ENCODE measurements at regions not wholly inside any gene's neighbourhood (a gene's known extent, or its start where the extent isn't known, plus 50 kb on each side); places are given as distances from the start of the nearest gene placed in this dataset.

GRCh38 chr4:24196785-24197184 lies 306.9 kb upstream of the PPARGC1A start:
- ATAC-seq: no peak
- TF ChIP-seq CSRNP3 (CRISPR knock-in tag; IDR thresholded peaks at IDR 0.05): no peak
- no peak for TF ChIP-seq POU6F1 (CRISPR knock-in tag; IDR thresholded peaks at IDR 0.05; ENCODE audit: borderline replicate concordance, low read depth)
- TF ChIP-seq TCF4 (CRISPR knock-in tag; IDR thresholded peaks at IDR 0.05; ENCODE audit: borderline replicate concordance): no peak
- no peak for TF ChIP-seq CSDC2 (CRISPR knock-in tag; IDR thresholded peaks at IDR 0.05)
- TF ChIP-seq PATZ1 (CRISPR knock-in tag; IDR thresholded peaks at IDR 0.05; ENCODE audit: borderline replicate concordance): no peak
- TF ChIP-seq RARB (CRISPR knock-in tag; IDR thresholded peaks at IDR 0.05): no peak
- no peak for TF ChIP-seq ZNF565 (CRISPR knock-in tag; conservative IDR thresholded peaks at IDR 0.05; ENCODE audit: low read depth)
- no peak for TF ChIP-seq CREB5 (CRISPR knock-in tag; IDR thresholded peaks at IDR 0.05; ENCODE audit: low read depth)
- no peak for TF ChIP-seq ESRRG (CRISPR knock-in tag; IDR thresholded peaks at IDR 0.05)

GRCh38 chr4:24195991-24196736 lies 306.3 kb upstream of the PPARGC1A start:
- no peak for TF ChIP-seq CREB5 (CRISPR knock-in tag; IDR thresholded peaks at IDR 0.05; ENCODE audit: low read depth)
- TF ChIP-seq CSRNP3 (CRISPR knock-in tag; IDR thresholded peaks at IDR 0.05): no peak
- TF ChIP-seq ISL1 (CRISPR knock-in tag; IDR thresholded peaks at IDR 0.05): no peak
- TF ChIP-seq SNAI2 (CRISPR knock-in tag; IDR thresholded peaks at IDR 0.05): no peak
- no peak for ATAC-seq

GRCh38 chr4:24192018-24192641 lies 302.3 kb upstream of the PPARGC1A start:
- no peak for ATAC-seq
- TF ChIP-seq RARB (CRISPR knock-in tag; IDR thresholded peaks at IDR 0.05) (no peak), GLIS3 (CRISPR knock-in tag; IDR thresholded peaks at IDR 0.05) (no peak), OSR1 (CRISPR knock-in tag; IDR thresholded peaks at IDR 0.05) (no peak), ZC3H10 (CRISPR knock-in tag; IDR thresholded peaks at IDR 0.05) (no peak), ZFP3 (CRISPR knock-in tag; IDR thresholded peaks at IDR 0.05) (no peak), ZFP30 (CRISPR knock-in tag; IDR thresholded peaks at IDR 0.05) (no peak), PATZ1 (CRISPR knock-in tag; IDR thresholded peaks at IDR 0.05; ENCODE audit: borderline replicate concordance) (no peak), TSHZ2 (CRISPR knock-in tag; IDR thresholded peaks at IDR 0.05) (no peak), TCF4 (CRISPR knock-in tag; IDR thresholded peaks at IDR 0.05; ENCODE audit: borderline replicate concordance) (no peak), ZNF565 (CRISPR knock-in tag; conservative IDR thresholded peaks at IDR 0.05; ENCODE audit: low read depth) (no peak), ISL1 (CRISPR knock-in tag; IDR thresholded peaks at IDR 0.05) (no peak), CREB5 (CRISPR knock-in tag; IDR thresholded peaks at IDR 0.05; ENCODE audit: low read depth) (no peak), CSDC2 (CRISPR knock-in tag; IDR thresholded peaks at IDR 0.05) (no peak), ARNTL (CRISPR knock-in tag; IDR thresholded peaks at IDR 0.05; ENCODE audit: borderline replicate concordance, low read depth) (no peak)
